ENCODE measurements at regions not wholly inside any gene's neighbourhood (a gene's known extent, or its start where the extent isn't known, plus 50 kb on each side); places are given as distances from the start of the nearest gene placed in this dataset.

GRCh38 chr12:69054343-69055056, 121.5 kb upstream of the CPM start:
- in situ Hi-C loops (cut with HindIII; ENCODE audit: low pct_unique_long_range_greater_than_20kb, low sequenced_read_pairs), result no loop called here

GRCh38 chr12:69055280-69055679, 122.3 kb upstream of the CPM start:
- no peak for DNase-seq (ENCODE audit: low read depth, low spot score)
- in situ Hi-C loops (cut with HindIII; ENCODE audit: low pct_unique_long_range_greater_than_20kb, low sequenced_read_pairs), result no loop called here

More at GRCh38 chr12:69054343-69055056, 121.5 kb upstream of the CPM start:
- no peak for DNase-seq (ENCODE audit: low read depth, low spot score)

GRCh38 chr12:69055706-69056105, 122.7 kb upstream of the CPM start:
- DNase-seq (ENCODE audit: low read depth, low spot score), result no peak
- in situ Hi-C loops (cut with HindIII; ENCODE audit: low pct_unique_long_range_greater_than_20kb, low sequenced_read_pairs), result no loop called here

GRCh38 chr12:69056743-69057515, 124.0 kb upstream of the CPM start:
- in situ Hi-C loops (cut with HindIII; ENCODE audit: low pct_unique_long_range_greater_than_20kb, low sequenced_read_pairs), result no loop called here

GRCh38 chr12:69057742-69058141, 124.8 kb upstream of the CPM start:
- DNase-seq (ENCODE audit: low read depth, low spot score), result no peak
- in situ Hi-C loops (cut with HindIII; ENCODE audit: low pct_unique_long_range_greater_than_20kb, low sequenced_read_pairs), result no loop called here

More at GRCh38 chr12:69056743-69057515, 124.0 kb upstream of the CPM start:
- peak; percentile 6 for DNase-seq (ENCODE audit: low read depth, low spot score)

GRCh38 chr12:69059465-69060457, 126.8 kb upstream of the CPM start:
- DNase-seq (ENCODE audit: low read depth, low spot score), result no peak
- in situ Hi-C loops (cut with HindIII; ENCODE audit: low pct_unique_long_range_greater_than_20kb, low sequenced_read_pairs), result no loop called here

- DNase-seq (ENCODE audit: low read depth, low spot score), result no peak
- in situ Hi-C loops (cut with HindIII; ENCODE audit: low pct_unique_long_range_greater_than_20kb, low sequenced_read_pairs), result no loop called here
Observed at GRCh38 chr12:69061574-69061973, 128.6 kb upstream of the CPM start.

- in situ Hi-C loops (cut with HindIII; ENCODE audit: low pct_unique_long_range_greater_than_20kb, low sequenced_read_pairs), result no loop called here
- DNase-seq (ENCODE audit: low read depth, low spot score), result no peak
Observed at GRCh38 chr12:69062621-69063237, 129.8 kb upstream of the CPM start.

- in situ Hi-C loops (cut with HindIII; ENCODE audit: low pct_unique_long_range_greater_than_20kb, low sequenced_read_pairs), result no loop called here
- DNase-seq (ENCODE audit: low read depth, low spot score), result no peak
Observed at GRCh38 chr12:69064734-69065443, 131.9 kb upstream of the CPM start.

GRCh38 chr12:69065775-69066174, 132.8 kb upstream of the CPM start:
- in situ Hi-C loops (cut with HindIII; ENCODE audit: low pct_unique_long_range_greater_than_20kb, low sequenced_read_pairs), result no loop called here
- DNase-seq (ENCODE audit: low read depth, low spot score), result no peak

- in situ Hi-C loops (cut with HindIII; ENCODE audit: low pct_unique_long_range_greater_than_20kb, low sequenced_read_pairs), result no loop called here
- peak; percentile 27 for DNase-seq (ENCODE audit: low read depth, low spot score)
Observed at GRCh38 chr12:69066492-69067373, 133.8 kb upstream of the CPM start.

GRCh38 chr12:69067713-69068112, 134.7 kb upstream of the CPM start:
- DNase-seq (ENCODE audit: low read depth, low spot score), result no peak
- in situ Hi-C loops (cut with HindIII; ENCODE audit: low pct_unique_long_range_greater_than_20kb, low sequenced_read_pairs), result no loop called here

GRCh38 chr12:69068448-69068847, 135.5 kb upstream of the CPM start:
- DNase-seq (ENCODE audit: low read depth, low spot score), result no peak
- in situ Hi-C loops (cut with HindIII; ENCODE audit: low pct_unique_long_range_greater_than_20kb, low sequenced_read_pairs), result no loop called here

- no peak for DNase-seq (ENCODE audit: low read depth, low spot score)
- in situ Hi-C loops (cut with HindIII; ENCODE audit: low pct_unique_long_range_greater_than_20kb, low sequenced_read_pairs), result no loop called here
Observed at GRCh38 chr12:69069479-69069878, 136.5 kb upstream of the CPM start.

- in situ Hi-C loops (cut with HindIII; ENCODE audit: low pct_unique_long_range_greater_than_20kb, low sequenced_read_pairs), result no loop called here
Observed at GRCh38 chr12:69070319-69071090, 137.5 kb upstream of the CPM start.

GRCh38 chr12:69071091-69071370, 138.1 kb upstream of the CPM start:
- in situ Hi-C loops (cut with HindIII; ENCODE audit: low pct_unique_long_range_greater_than_20kb, low sequenced_read_pairs), result no loop called here

More at GRCh38 chr12:69070319-69071090, 137.5 kb upstream of the CPM start:
- DNase-seq (ENCODE audit: low read depth, low spot score), result peak; percentile 82

More at GRCh38 chr12:69071091-69071370, 138.1 kb upstream of the CPM start:
- peak; percentile 7 for DNase-seq (ENCODE audit: low read depth, low spot score)

Measured in SK-MEL-5 (cell line).